ENCODE measurements at regions not wholly inside any gene's neighbourhood (a gene's known extent, or its start where the extent isn't known, plus 50 kb on each side); places are given as distances from the start of the nearest gene placed in this dataset.
A peak's percentile ranks its signal among the peaks of the same experiment; 100 is the strongest.
"Not testable (repeated sequence)": the region's sequence is repeated elsewhere in the genome, so short reads cannot be mapped to it uniquely, and the experiment has no call there.

DNA sequence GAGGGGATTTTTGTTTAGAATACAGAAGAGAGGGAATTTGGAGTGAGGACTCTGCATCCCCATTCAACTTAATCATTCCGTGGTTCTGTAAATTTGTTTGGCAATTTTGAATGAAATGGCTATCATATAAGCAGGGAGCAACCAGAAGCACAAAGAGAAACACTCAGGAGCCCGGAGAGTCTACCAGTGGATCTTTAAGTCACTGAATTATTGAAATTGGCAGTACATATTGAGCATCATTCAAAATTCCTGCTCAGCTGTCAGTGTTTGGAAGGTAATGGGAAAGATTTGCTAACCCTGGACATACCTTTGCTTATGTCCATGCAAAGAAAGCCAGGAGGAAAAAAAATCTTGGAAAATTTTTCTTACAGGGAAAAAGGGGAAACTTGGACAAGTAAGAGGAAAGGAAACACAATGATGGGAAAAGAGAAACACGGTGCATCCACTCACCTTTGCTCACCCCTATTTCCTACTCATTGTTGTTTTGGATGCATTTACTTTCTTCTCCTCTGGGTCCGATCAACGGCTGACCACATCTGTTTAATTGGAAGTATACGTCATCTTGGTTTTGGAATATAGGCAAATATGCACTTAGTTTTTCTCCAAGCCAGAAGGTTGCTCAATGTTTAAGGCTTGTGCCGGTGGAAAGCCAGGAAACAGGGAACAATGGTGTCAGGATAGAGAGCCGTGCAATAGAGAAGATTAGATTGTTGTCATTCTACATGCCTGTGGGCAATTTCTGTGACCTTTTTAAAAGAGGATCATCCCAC lies 243.0 kb upstream of the LYPLAL1 start:
- ATAC-seq (peak; percentile 39 to 61; a peak in 5 of 6 replicates), FAIRE-seq (no peak), DNase-seq (ENCODE audit: low read depth in 1 of 2, low spot score in 1 of 2) (peak in 1 of 2 experiments; percentile 57)
- Histone ChIP-seq H3K4me3 (no peak overlapping the region), H3K9me3 (peaks cover under 1% of the 10 kb centered on the region; the same call in 1 of the 3 replicates), H3K27ac (peak overlapping the region; percentile 3 to 68; a peak in 4 of 6 replicates), H3K4me1 (0 out of 3 replicates have a peak, but pooled peaks cover 3% of the 10 kb centered on the region), H3K4me2 (peak overlapping the region; percentile 29; the same call in 2 of the 3 replicates)
- ChIA-PET POLR2A (no interaction called here), CTCF (no interaction called here)
- WGBS (ENCODE audit: missing lambda C conversion rate) = 57% methylated on average over 8 of the region's 8 CpGs
- TF ChIP-seq EP300 (IDR thresholded peaks at IDR 0.05) (peak; percentile 12 to 65; a peak in 2 of 5 replicates), GATA3 (IDR thresholded peaks at IDR 0.05; ENCODE audit: borderline replicate concordance) (no peak), POLR2AphosphoS2 (conservative IDR thresholded peaks at IDR 0.05; ENCODE audit: low read length) (no peak), ATOH8 (CRISPR knock-in tag; IDR thresholded peaks at IDR 0.05; ENCODE audit: low read depth) (no peak), FOSL2 (IDR thresholded peaks at IDR 0.05) (no peak), FOSL2 (CRISPR knock-in tag; IDR thresholded peaks at IDR 0.05) (no peak), CEBPB (IDR thresholded peaks at IDR 0.05) (peak in 1 of 2 experiments; percentile 16; a peak in 1 of 4 replicates), SMC3 (IDR thresholded peaks at IDR 0.05) (0 out of 3 replicates have a peak, but pooled peaks have one; percentile 5), HDAC2 (IDR thresholded peaks at IDR 0.05) (no peak), RAD21 (conservative IDR thresholded peaks at IDR 0.05 in 1 of 2, IDR thresholded peaks at IDR 0.05 in 1 of 2) (peak in 1 of 2 experiments; percentile 14; a peak in 1 of 5 replicates), ZC3H11A (IDR thresholded peaks at IDR 0.05) (no peak), RARB (CRISPR knock-in tag; IDR thresholded peaks at IDR 0.05) (no peak), E2F6 (IDR thresholded peaks at IDR 0.05; ENCODE audit: borderline replicate concordance, low read depth) (no peak), JUNB (IDR thresholded peaks at IDR 0.05) (0 out of 2 replicates have a peak, but pooled peaks have one; percentile 15)

- CTCF ChIA-PET = no interaction called here
- no peak for FAIRE-seq
Observed at GRCh38 chr1:218931324-218931723, 242.4 kb upstream of the LYPLAL1 start.

DNA sequence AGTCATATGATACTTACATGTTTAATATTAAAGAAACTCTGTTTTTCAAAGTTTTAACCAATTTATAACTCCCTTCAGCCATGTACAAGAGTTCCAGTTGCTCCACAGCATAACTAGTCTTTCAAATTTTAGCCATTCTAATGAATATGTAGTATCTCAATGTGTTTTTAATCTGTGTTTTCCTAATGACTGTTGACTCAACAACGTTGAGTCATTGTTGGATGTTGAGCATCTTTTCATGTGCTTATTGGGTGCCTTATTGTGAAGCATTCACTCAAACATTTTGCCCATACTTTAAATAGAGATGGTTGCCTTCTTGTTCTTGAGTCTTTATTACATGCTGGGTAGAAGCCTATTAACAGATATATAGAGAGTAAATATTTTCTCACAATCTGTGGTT lies 240.2 kb upstream of the LYPLAL1 start:
- FAIRE-seq = no peak
- no peak for DNase-seq (ENCODE audit: low read depth in 1 of 2, low spot score in 1 of 2)
- no peak for ATAC-seq
- Histone ChIP-seq H3K9me3 (peaks cover 9% of the 10 kb centered on the region; the same call in 1 of the 3 replicates), H3K4me2 (no peak overlapping the region), H3K27ac (no peak overlapping the region), H3K4me1 (peaks cover 10% of the 10 kb centered on the region), H3K4me3 (no peak overlapping the region)
- ChIA-PET CTCF (no interaction called here), POLR2A (no interaction called here)
- TF ChIP-seq, protein P1, sequence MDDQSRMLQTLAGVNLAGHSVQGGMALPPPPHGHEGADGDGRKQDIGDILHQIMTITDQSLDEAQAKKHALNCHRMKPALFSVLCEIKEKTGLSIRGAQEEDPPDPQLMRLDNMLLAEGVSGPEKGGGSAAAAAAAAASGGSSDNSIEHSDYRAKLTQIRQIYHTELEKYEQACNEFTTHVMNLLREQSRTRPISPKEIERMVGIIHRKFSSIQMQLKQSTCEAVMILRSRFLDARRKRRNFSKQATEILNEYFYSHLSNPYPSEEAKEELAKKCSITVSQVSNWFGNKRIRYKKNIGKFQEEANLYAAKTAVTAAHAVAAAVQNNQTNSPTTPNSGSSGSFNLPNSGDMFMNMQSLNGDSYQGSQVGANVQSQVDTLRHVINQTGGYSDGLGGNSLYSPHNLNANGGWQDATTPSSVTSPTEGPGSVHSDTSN (IDR thresholded peaks at IDR 0.05) = no peak
- TF ChIP-seq EHMT2 (IDR thresholded peaks at IDR 0.05; ENCODE audit: low read depth) (no peak), ATOH8 (CRISPR knock-in tag; IDR thresholded peaks at IDR 0.05; ENCODE audit: low read depth) (no peak), POLR2AphosphoS2 (conservative IDR thresholded peaks at IDR 0.05; ENCODE audit: low read length) (no peak), CBX8 (IDR thresholded peaks at IDR 0.05) (no peak), NR3C1 (IDR thresholded peaks at IDR 0.05) (no peak), PHF8 (IDR thresholded peaks at IDR 0.05; ENCODE audit: borderline replicate concordance, low read depth) (no peak), HOXB13 (CRISPR knock-in tag; IDR thresholded peaks at IDR 0.05; ENCODE audit: low read depth) (no peak), HDAC2 (IDR thresholded peaks at IDR 0.05) (no peak), JUNB (IDR thresholded peaks at IDR 0.05) (no peak), RAD21 (conservative IDR thresholded peaks at IDR 0.05 in 1 of 2, IDR thresholded peaks at IDR 0.05 in 1 of 2) (no peak), HOXB5 (CRISPR knock-in tag; IDR thresholded peaks at IDR 0.05) (no peak), RNF2 (IDR thresholded peaks at IDR 0.05; ENCODE audit: borderline replicate concordance, low read depth) (no peak), KDM5A (IDR thresholded peaks at IDR 0.05) (no peak), FOSB (CRISPR knock-in tag; IDR thresholded peaks at IDR 0.05) (no peak)
- WGBS (ENCODE audit: missing lambda C conversion rate) = 17% methylated on average over 1 of the region's 1 CpG

More at GRCh38 chr1:218931324-218931723, 242.4 kb upstream of the LYPLAL1 start:
- POLR2A ChIA-PET = no interaction called here
- no peak for TF ChIP-seq HOXB5 (CRISPR knock-in tag; IDR thresholded peaks at IDR 0.05)
- no peak for TF ChIP-seq ZC3H11A (IDR thresholded peaks at IDR 0.05)
- TF ChIP-seq HOXB13 (CRISPR knock-in tag; IDR thresholded peaks at IDR 0.05; ENCODE audit: low read depth) = no peak
- TF ChIP-seq SMC3 (IDR thresholded peaks at IDR 0.05) = no peak
- TF ChIP-seq EP300 (IDR thresholded peaks at IDR 0.05) = peak in 1 of 2 experiments; percentile 9; a peak in 2 of 5 replicates
- TF ChIP-seq JUN (IDR thresholded peaks at IDR 0.05) = no peak
- no peak for TF ChIP-seq KDM5A (IDR thresholded peaks at IDR 0.05)
- no peak for TF ChIP-seq MYC (IDR thresholded peaks at IDR 0.05; ENCODE audit: borderline replicate concordance, low read length)
- TF ChIP-seq RARB (CRISPR knock-in tag; IDR thresholded peaks at IDR 0.05) = no peak
- no peak for TF ChIP-seq JUNB (IDR thresholded peaks at IDR 0.05)
- peak in 1 of 2 experiments; percentile 38; a peak in 1 of 4 replicates for TF ChIP-seq CEBPB (IDR thresholded peaks at IDR 0.05)
- no peak for TF ChIP-seq FOXS1 (CRISPR knock-in tag; IDR thresholded peaks at IDR 0.05)
- no peak for ATAC-seq
- Histone ChIP-seq H3K4me2 (peak overlapping the region; percentile 29; the same call in 1 of the 3 replicates), H3K4me1 (0 out of 3 replicates have a peak, but pooled peaks cover 3% of the 10 kb centered on the region), H3K4me3 (no peak overlapping the region), H3K9me3 (peaks cover 4% of the 10 kb centered on the region; the same call in 1 of the 3 replicates), H3K27ac (peak overlapping the region in 1 of 2 experiments; percentile 68; a peak in 2 of 6 replicates)
- WGBS (ENCODE audit: missing lambda C conversion rate) = 59% methylated on average over 2 of the region's 2 CpGs
- peak in 1 of 2 experiments; percentile 23 for DNase-seq (ENCODE audit: low read depth in 1 of 2, low spot score in 1 of 2)

DNA sequence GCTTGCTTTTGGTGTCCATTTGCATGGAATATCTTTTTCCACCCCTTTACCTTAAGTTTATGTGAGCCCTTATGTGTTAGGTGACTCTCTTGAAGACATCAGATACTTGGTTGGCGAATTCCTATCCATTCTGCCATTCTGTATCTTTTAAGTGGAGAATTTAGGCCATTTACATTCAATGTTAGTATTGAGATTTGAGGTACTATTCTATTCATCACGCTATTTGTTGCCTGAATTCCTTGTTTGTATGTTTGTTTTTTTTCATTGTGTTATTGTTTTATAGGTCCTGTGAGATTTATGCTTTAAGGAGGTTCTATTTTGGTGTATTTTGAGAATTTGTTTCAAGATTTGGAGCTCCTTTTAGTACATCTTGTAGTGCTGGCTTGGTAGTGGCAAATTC lies 238.3 kb upstream of the LYPLAL1 start:
- DNase-seq (ENCODE audit: low read depth in 1 of 2, low spot score in 1 of 2); POLR2A ChIA-PET; H3K4me2 ChIP-seq; FAIRE-seq; H3K27ac ChIP-seq; CTCF ChIA-PET; ATAC-seq; H3K4me3 ChIP-seq; H3K9me3 ChIP-seq: not testable (repeated sequence)
- 81% methylated on average over 2 of the region's 2 CpGs for WGBS (ENCODE audit: missing lambda C conversion rate)
- H3K4me1 ChIP-seq = peaks cover 20% of the 10 kb centered on the region
